Spleen (tissue), 11 donors: ENCODE measurements at regions not wholly inside any gene's neighbourhood (a gene's known extent, or its start where the extent isn't known, plus 50 kb on each side); places are given as distances from the start of the nearest gene placed in this dataset.

Experiments used
- DNase-seq: peaks from one replicate; pipeline ENCODE4 v3.0.0-alpha.2; 2020
- H3K27ac ChIP-seq, 8 donors: fragments of 200-600 bp; sonication (generic) in 7 of 8; 1 replicate in 4 of 8; 2 replicates in 4 of 8; pipeline versions ENCODE4 v1.5.0 to v1.8.0; 2016 to 2021; ENCODE audit warnings: inconsistent platforms in 4 of 8, mild to moderate bottlenecking in 4 of 8, moderate library complexity in 1 of 8
- H3K27me3 ChIP-seq, 7 donors: fragments of 200-600 bp; sonication (generic) in 6 of 7; replicated peaks in 1 of 7; 1 replicate in 4 of 7; 2 replicates in 3 of 7; pipeline versions ENCODE4 v1.5.0 to v1.8.0; 2016 to 2021; ENCODE audit warnings: inconsistent platforms in 3 of 7, mild to moderate bottlenecking in 1 of 7
- H3K36me3 ChIP-seq, 6 donors: fragments of 200-600 bp; sonication (generic) in 5 of 6; 1 replicate in 4 of 6; 2 replicates in 2 of 6; pipeline versions ENCODE4 v1.5.0 to v1.8.0; 2016 to 2021; ENCODE audit warnings: inconsistent platforms in 2 of 6
- H3K4me1 ChIP-seq, 6 donors: fragments of 200-600 bp; sonication (generic) in 5 of 6; 1 replicate in 3 of 6; 2 replicates in 3 of 6; pipeline versions ENCODE4 v1.5.0 to v1.8.0; 2016 to 2021; ENCODE audit warnings: inconsistent platforms in 3 of 6
- H3K4me3 ChIP-seq, 8 donors: fragments of 200-600 bp; sonication (generic) in 7 of 8; 1 replicate in 4 of 8; 2 replicates in 4 of 8; pipeline versions ENCODE4 v1.5.0 to v1.8.0; 2016 to 2021; ENCODE audit warnings: inconsistent platforms in 4 of 8, mild to moderate bottlenecking in 4 of 8, moderate library complexity in 2 of 8
- H3K9me3 ChIP-seq, 8 donors: fragments of 200-600 bp; sonication (generic) in 7 of 8; 1 replicate in 4 of 8; 2 replicates in 4 of 8; pipeline versions ENCODE4 v1.5.0 to v1.8.0; 2016 to 2021; ENCODE audit warnings: inconsistent platforms in 4 of 8
- POLR2A ChIP-seq, 3 donors: fragments of 450-650 bp; IDR thresholded peaks; one replicate each; pipeline ENCODE4 v1.5.1; 2017; ENCODE audit warnings: antibody characterized with exemption in 3 of 3, mild to moderate bottlenecking in 1 of 3
- POLR2AphosphoS5 ChIP-seq, 3 donors: sonication (generic); formaldehyde crosslinking; IDR thresholded peaks; one replicate each; pipeline ENCODE4 v1.5.1; 2017; ENCODE audit warnings: antibody characterized with exemption in 3 of 3
- WGBS, 5 donors: extraction: QIAGEN DNeasy Blood & Tissue Kit in 3 of 5; methylation state at CpG; one replicate each; pipeline versions ENCODE4 v1.1.5 to v1.1.7; 2013 to 2018; 5-methylcytosine and 5-hydroxymethylcytosine counted together
- intact Hi-C: fragments of 100-400 bp; cut with DNase I; formaldehyde crosslinking; loops from one replicate; pipeline ENCODE4 v1.15.0; 2023; ENCODE audit warnings: low total_unique reads
- TF ChIP-seq, protein P1 (sequence below), 11 experiments: fragments of 200-600 bp in 7 of 11; fragments of 450-650 bp in 4 of 11; sonication (generic) in 4 of 11; IDR thresholded peaks in 8 of 11; conservative IDR thresholded peaks in 3 of 11; 1 replicate in 7 of 11; 2 replicates in 4 of 11; pipeline versions ENCODE4 v1.4.0 to v1.8.0; 2016 to 2021; ENCODE audit warnings: antibody characterized with exemption in 11 of 11, inconsistent platforms in 4 of 11, mild to moderate bottlenecking in 1 of 11
- donor health status: healthy with polysubstance abuse.
- donor health status: DM: no; HTN: no; CAD: no; lungs with moderate emphysema.
- donor health status: DM: no; HTN: no; CAD: no.
- donor health status: Bipolar disorder and iron deficiency.
- donor health status: healthy.
- donor health status: DM: no; HTN: no; CAD: no.
- donor health status: DM: yes; HTN: yes; CAD: no.

DNA sequence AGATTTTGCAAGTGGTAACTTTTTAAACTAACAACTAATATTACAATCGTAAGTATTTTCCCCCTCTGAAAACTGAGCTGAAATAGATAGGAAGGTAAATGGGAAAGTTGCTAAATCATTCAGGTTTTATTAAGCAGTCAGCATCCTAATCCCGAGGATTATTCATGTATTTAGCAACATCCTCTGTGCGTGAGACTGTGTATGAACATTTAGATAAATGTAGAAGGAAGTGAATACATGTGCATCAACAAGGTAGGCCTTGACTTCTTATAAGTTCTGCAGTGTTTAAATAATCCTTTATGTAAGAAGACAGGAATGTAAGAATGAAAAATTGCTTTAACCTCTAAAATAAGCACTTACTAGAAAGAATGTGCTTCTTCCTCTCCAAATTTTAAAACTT lies 745.9 kb upstream of the TENM4 start:
- DNase-seq, result no peak
- H3K9me3 ChIP-seq, result no peaks in the 10 kb centered on the region
- H3K4me3 ChIP-seq, result no peak overlapping the region
- H3K36me3 ChIP-seq, result no peaks in the 10 kb centered on the region
- H3K4me1 ChIP-seq, result no peaks in the 10 kb centered on the region
- no peaks in the 10 kb centered on the region for H3K27me3 ChIP-seq
- WGBS, 5 donors, result 77 to 84% (median 82%) methylated on average over 3 of the region's 3 CpGs
- H3K27ac ChIP-seq, result no peak overlapping the region
- intact Hi-C loops, result no loop called here
- TF ChIP-seq POLR2AphosphoS5 (IDR thresholded peaks at IDR 0.05) (no peak), POLR2A (IDR thresholded peaks at IDR 0.05) (no peak)
- TF ChIP-seq, protein P1, sequence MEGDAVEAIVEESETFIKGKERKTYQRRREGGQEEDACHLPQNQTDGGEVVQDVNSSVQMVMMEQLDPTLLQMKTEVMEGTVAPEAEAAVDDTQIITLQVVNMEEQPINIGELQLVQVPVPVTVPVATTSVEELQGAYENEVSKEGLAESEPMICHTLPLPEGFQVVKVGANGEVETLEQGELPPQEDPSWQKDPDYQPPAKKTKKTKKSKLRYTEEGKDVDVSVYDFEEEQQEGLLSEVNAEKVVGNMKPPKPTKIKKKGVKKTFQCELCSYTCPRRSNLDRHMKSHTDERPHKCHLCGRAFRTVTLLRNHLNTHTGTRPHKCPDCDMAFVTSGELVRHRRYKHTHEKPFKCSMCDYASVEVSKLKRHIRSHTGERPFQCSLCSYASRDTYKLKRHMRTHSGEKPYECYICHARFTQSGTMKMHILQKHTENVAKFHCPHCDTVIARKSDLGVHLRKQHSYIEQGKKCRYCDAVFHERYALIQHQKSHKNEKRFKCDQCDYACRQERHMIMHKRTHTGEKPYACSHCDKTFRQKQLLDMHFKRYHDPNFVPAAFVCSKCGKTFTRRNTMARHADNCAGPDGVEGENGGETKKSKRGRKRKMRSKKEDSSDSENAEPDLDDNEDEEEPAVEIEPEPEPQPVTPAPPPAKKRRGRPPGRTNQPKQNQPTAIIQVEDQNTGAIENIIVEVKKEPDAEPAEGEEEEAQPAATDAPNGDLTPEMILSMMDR (IDR thresholded peaks at IDR 0.05 in 8 of 11, conservative IDR thresholded peaks at IDR 0.05 in 3 of 11), result no peak

GRCh38 chr11:80182901-80183300 lies 742.1 kb upstream of the TENM4 start:
- no peak overlapping the region for H3K4me3 ChIP-seq
- H3K4me1 ChIP-seq, result no peaks in the 10 kb centered on the region
- peaks cover 0 to 9% (median 2%) of the 10 kb centered on the region in 8 donors for H3K9me3 ChIP-seq
- WGBS, 5 donors, result 55 to 76% (median 65%) methylated on average over 3 of the region's 3 CpGs
- no peaks in the 10 kb centered on the region for H3K27me3 ChIP-seq
- H3K27ac ChIP-seq, result no peak overlapping the region
- intact Hi-C loops, result no loop called here
- H3K36me3 ChIP-seq, result no peaks in the 10 kb centered on the region
- no peak for DNase-seq
- no peak for TF ChIP-seq POLR2A (IDR thresholded peaks at IDR 0.05)
- no peak for TF ChIP-seq POLR2AphosphoS5 (IDR thresholded peaks at IDR 0.05)
- TF ChIP-seq, protein P1 (IDR thresholded peaks at IDR 0.05 in 8 of 11, conservative IDR thresholded peaks at IDR 0.05 in 3 of 11), result no peak

GRCh38 chr11:80173371-80174136 lies 732.7 kb upstream of the TENM4 start:
- DNase-seq, result no peak
- WGBS, 5 donors, result 66 to 89% (median 79%) methylated on average over 3 of the region's 3 CpGs
- H3K4me1 ChIP-seq, result no peaks in the 10 kb centered on the region
- intact Hi-C loops, result no loop called here
- H3K4me3 ChIP-seq, result no peak overlapping the region
- H3K36me3 ChIP-seq, result no peaks in the 10 kb centered on the region
- peaks cover 0 to 19% (median 14%) of the 10 kb centered on the region in 8 donors for H3K9me3 ChIP-seq
- no peaks in the 10 kb centered on the region for H3K27me3 ChIP-seq
- no peak overlapping the region for H3K27ac ChIP-seq
- no peak for TF ChIP-seq POLR2AphosphoS5 (IDR thresholded peaks at IDR 0.05)
- TF ChIP-seq, protein P1 (IDR thresholded peaks at IDR 0.05 in 8 of 11, conservative IDR thresholded peaks at IDR 0.05 in 3 of 11), result no peak
- TF ChIP-seq POLR2A (IDR thresholded peaks at IDR 0.05), result no peak

DNA sequence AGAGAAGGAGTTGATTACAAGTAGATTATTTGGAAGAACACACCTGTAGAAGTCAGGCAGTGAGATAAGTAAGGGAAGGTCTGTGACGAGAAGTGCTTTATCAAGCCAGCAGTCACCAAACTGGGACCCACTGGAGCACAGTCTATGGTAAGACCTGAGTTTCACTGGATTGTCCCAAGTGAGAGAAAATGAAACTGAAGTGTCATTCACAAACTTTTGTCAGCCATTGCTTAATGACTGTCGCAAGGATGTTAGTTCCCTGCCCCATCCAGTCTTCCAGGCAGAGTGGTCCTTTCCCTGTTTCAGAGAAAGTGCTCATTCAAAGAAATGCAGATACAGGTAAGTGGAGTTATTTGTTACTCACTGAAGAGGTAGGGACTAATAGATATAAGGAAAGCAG lies 728.0 kb upstream of the TENM4 start:
- Histone ChIP-seq H3K36me3 (no peaks in the 10 kb centered on the region), H3K27me3 (no peaks in the 10 kb centered on the region), H3K4me1 (no peaks in the 10 kb centered on the region), H3K4me3 (no peak overlapping the region), H3K9me3 (peaks cover 0 to 16% (median 11%) of the 10 kb centered on the region in 8 donors), H3K27ac (no peak overlapping the region)
- no peak for DNase-seq
- 82 to 93% (median 87%) methylated on average over 2 of the region's 2 CpGs for WGBS, 5 donors
- intact Hi-C loops, result no loop called here
- TF ChIP-seq, protein P1 (IDR thresholded peaks at IDR 0.05 in 8 of 11, conservative IDR thresholded peaks at IDR 0.05 in 3 of 11), result no peak
- TF ChIP-seq POLR2A (IDR thresholded peaks at IDR 0.05), result no peak
- TF ChIP-seq POLR2AphosphoS5 (IDR thresholded peaks at IDR 0.05), result no peak
